GM12878 (cell line): ENCODE measurements at regions not wholly inside any gene's neighbourhood (a gene's known extent, or its start where the extent isn't known, plus 50 kb on each side); places are given as distances from the start of the nearest gene placed in this dataset.

Experiments
- ATAC-seq: fragments of 200-7000 bp; cut with Tn5 transposase; 3 replicates; pipeline ENCODE4 v1.9.1; 2020; ENCODE audit warnings: mild to moderate bottlenecking, moderate library complexity
- BruUV-seq: library from RNA; stranded (reverse); fragments of 400-500 nt; replicated peaks from 2 replicates; lab custom pipeline; 2021; lab: Mats Ljungman, UMichigan
- CTCF ChIA-PET: fragments of 300-600 bp; sonication (Branson Sonifier 250); formaldehyde crosslinking; extraction: SDS; loops from one replicate; lab custom pipeline; 2021; ENCODE audit warnings: inconsistent platforms; lab: Yijun Ruan, JAX
- POLR2A ChIA-PET: fragments of 350-600 bp; formaldehyde crosslinking; extraction: SDS; loops from one replicate; lab custom pipeline; 2021; ENCODE audit warnings: inconsistent platforms; lab: Charles Lee
- RAD21 ChIA-PET: fragments of 300-600 bp; sonication (Branson Sonifier 250); formaldehyde crosslinking; loops from one replicate; lab custom pipeline; 2023; ENCODE audit warnings: antibody characterized with exemption; ENCODE audit not compliant: unreplicated experiment; lab: Charles Lee
- SMC1A ChIA-PET: fragments of 300-600 bp; sonication (Branson Sonifier 250); formaldehyde crosslinking; loops from one replicate; lab custom pipeline; 2023; ENCODE audit not compliant: unreplicated experiment, uncharacterized antibody; lab: Charles Lee
- DNase-seq: peaks from one replicate; pipeline ENCODE4 v3.0.0-alpha.2; 2011; ENCODE audit warnings: low read depth, low spot score
- FAIRE-seq: peaks from 3 replicates; lab custom pipeline; 2011; peaks lifted over from hg19 to GRCh38; lab: Jason Lieb, UNC
- H2AFZ ChIP-seq: 2 replicates; pipeline ENCODE4 v1.6.0; 2011; ENCODE audit warnings: low read depth, low read length, control low read depth; ENCODE audit not compliant: control insufficient read depth
- H3K27ac ChIP-seq: 2 replicates; pipeline ENCODE4 v1.5.1; 2011; ENCODE audit warnings: control low read depth; ENCODE audit not compliant: control insufficient read depth, insufficient read depth
- H3K27me3 ChIP-seq, 2 experiments: replicated peaks in 1 of 2; 2 replicates each; pipeline versions ENCODE4 v1.6.0 to v1.6.1; 2011; ENCODE audit warnings: low read length in 1 of 2; ENCODE audit not compliant: control insufficient read depth in 2 of 2, insufficient read depth in 2 of 2
- H3K36me3 ChIP-seq, 2 experiments: 2 replicates each; pipeline ENCODE4 v1.5.1; 2011; ENCODE audit warnings: low read length in 1 of 2; ENCODE audit not compliant: control insufficient read depth in 2 of 2, insufficient read depth in 2 of 2
- H3K4me1 ChIP-seq: 2 replicates; pipeline ENCODE4 v1.6.1; 2011; ENCODE audit warnings: mild to moderate bottlenecking, low read length, moderate library complexity, mixed read lengths; ENCODE audit not compliant: control insufficient read depth, insufficient read depth
- H3K4me2 ChIP-seq: 2 replicates; pipeline ENCODE4 v1.6.0; 2011; ENCODE audit warnings: control low read depth; ENCODE audit not compliant: control insufficient read depth, insufficient read depth
- H3K4me3 ChIP-seq: fragments of 200-600 bp; sonication (generic); 2 replicates; pipeline ENCODE4 v1.5.1; 2016
- H3K79me2 ChIP-seq: 2 replicates; pipeline ENCODE4 v1.6.0; 2011; ENCODE audit warnings: low read length; ENCODE audit not compliant: control insufficient read depth, insufficient read depth
- H3K9ac ChIP-seq: 2 replicates; pipeline ENCODE4 v1.8.0; 2011; ENCODE audit warnings: low read length, control low read depth, mixed read lengths; ENCODE audit not compliant: control insufficient read depth, insufficient read depth
- H3K9me3 ChIP-seq: replicated peaks from 3 replicates; pipeline ENCODE4 v1.5.1; 2011; ENCODE audit warnings: mild to moderate bottlenecking, low read length; ENCODE audit not compliant: control insufficient read depth, insufficient read depth
- H4K20me1 ChIP-seq: 2 replicates; pipeline ENCODE4 v1.6.0; 2011; ENCODE audit not compliant: control insufficient read depth, insufficient read depth
- ATF7 ChIP-seq: fragments of 450-650 bp; IDR thresholded peaks from 2 replicates; pipeline ENCODE4 v1.6.1; 2016; ENCODE audit warnings: low read depth, mild to moderate bottlenecking
- CBFB ChIP-seq: IDR thresholded peaks from 2 replicates; pipeline ENCODE4 v1.6.1; 2016; ENCODE audit warnings: antibody characterized with exemption, low read depth
- CHD2 ChIP-seq: IDR thresholded peaks from 2 replicates; pipeline ENCODE4 v1.6.1; 2011; ENCODE audit warnings: low read depth, low read length, improper control_type of control experiment, borderline replicate concordance
- HDAC6 ChIP-seq: fragments of 200-600 bp; sonication (generic); IDR thresholded peaks from one replicate; pipeline ENCODE4 v1.8.0; 2017; ENCODE audit warnings: antibody characterized with exemption; ENCODE audit not compliant: unreplicated experiment
- KAT2A ChIP-seq: conservative IDR thresholded peaks from 2 replicates; pipeline ENCODE4 v1.6.1; 2011; ENCODE audit warnings: low read depth, low read length; ENCODE audit not compliant: control insufficient read depth
- POU2F2 ChIP-seq: IDR thresholded peaks from 3 replicates; pipeline ENCODE4 v1.6.1; 2011; ENCODE audit warnings: low read depth, mild to moderate bottlenecking, low read length, borderline replicate concordance
- WRNIP1 ChIP-seq: IDR thresholded peaks from 2 replicates; pipeline ENCODE4 v1.6.1; 2011; ENCODE audit warnings: low read depth, low read length, improper control_type of control experiment, borderline replicate concordance
- YBX1 ChIP-seq: fragments of 450-650 bp; IDR thresholded peaks from 2 replicates; pipeline ENCODE4 v1.6.1; 2016; ENCODE audit warnings: antibody characterized with exemption
- ZNF274 ChIP-seq: IDR thresholded peaks from one replicate; pipeline ENCODE4 v1.8.0; 2011; ENCODE audit not compliant: insufficient read length, insufficient read depth
- WGBS: methylation state at CpG from one replicate; pipeline ENCODE4 v1.1.6; 2016; ENCODE audit warnings: low lambda C conversion rate; ENCODE audit not compliant: insufficient replicate concordance, insufficient coverage; ENCODE audit errors: missing lambda C conversion rate; 5-methylcytosine and 5-hydroxymethylcytosine counted together
- in situ Hi-C: fragments of 300-500 bp; cut with MboI; formaldehyde crosslinking; loops from 9 replicates; pipeline ENCODE4 v1.14.3; 2018; ENCODE audit warnings: mixed read lengths
- intact Hi-C: fragments of 100-400 bp; cut with micrococcal nuclease; formaldehyde crosslinking; loops from one replicate; pipeline ENCODE4 v1.14.2; 2022; ENCODE audit not compliant: unreplicated experiment
- TF ChIP-seq, protein P1 (sequence below): fragments of 450-650 bp; IDR thresholded peaks from 2 replicates; pipeline ENCODE4 v1.6.1; 2018; ENCODE audit warnings: mild to moderate bottlenecking, low read depth, moderate library complexity; ENCODE audit not compliant: partially characterized antibody
- TF ChIP-seq, protein P2 (sequence below): fragments of 450-650 bp; IDR thresholded peaks from 2 replicates; pipeline ENCODE4 v1.6.1; 2016; ENCODE audit warnings: mild to moderate bottlenecking
- TF ChIP-seq, protein P3 (sequence below): fragments of 450-650 bp; IDR thresholded peaks from 2 replicates; pipeline ENCODE4 v1.6.1; 2017; ENCODE audit warnings: mild to moderate bottlenecking
- TF ChIP-seq, protein P4 (sequence below): IDR thresholded peaks from 2 replicates; pipeline ENCODE4 v1.6.1; 2011; ENCODE audit warnings: borderline replicate concordance, low read depth, mild to moderate bottlenecking, moderate library complexity, low read length; ENCODE audit not compliant: insufficient read depth, poor library complexity, severe bottlenecking

DNA sequence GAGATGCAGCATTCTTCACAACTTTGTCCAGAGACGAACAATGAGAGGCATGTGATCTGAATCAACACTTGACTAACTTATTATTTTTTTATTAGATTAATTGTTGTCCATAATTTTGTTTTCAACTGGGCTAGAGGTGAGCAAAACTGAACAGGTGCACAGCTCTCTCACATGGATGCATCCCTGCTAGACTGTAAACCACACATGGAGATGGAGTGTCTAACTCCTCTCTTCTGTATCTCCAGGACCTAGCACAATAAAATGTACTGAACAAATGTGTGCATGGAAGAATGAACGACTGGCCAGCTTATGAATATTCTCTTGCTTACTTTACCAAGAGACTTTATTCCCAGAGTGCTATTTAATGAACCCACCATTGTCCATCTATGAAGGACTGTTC is 627.7 kb downstream of the LIG4 start:
- Histone ChIP-seq H3K36me3 (no peaks in the 10 kb centered on the region), H3K27ac (no peak overlapping the region), H3K9ac (no peak overlapping the region), H3K4me1 (no peaks in the 10 kb centered on the region), H4K20me1 (no peaks in the 10 kb centered on the region), H3K27me3 (no peaks in the 10 kb centered on the region), H3K9me3 (no peaks in the 10 kb centered on the region), H3K4me3 (no peak overlapping the region)
- in situ Hi-C loops, result no loop called here
- CTCF ChIA-PET, result no interaction called here
- 0% methylated on average over 2 of the region's 2 CpGs for WGBS
- RAD21 ChIA-PET, result no interaction called here
- BruUV-seq, result no TSS peak
- no peak for DNase-seq
- no peak for FAIRE-seq
- TF ChIP-seq ATF7, result no peak
- TF ChIP-seq, protein P1, sequence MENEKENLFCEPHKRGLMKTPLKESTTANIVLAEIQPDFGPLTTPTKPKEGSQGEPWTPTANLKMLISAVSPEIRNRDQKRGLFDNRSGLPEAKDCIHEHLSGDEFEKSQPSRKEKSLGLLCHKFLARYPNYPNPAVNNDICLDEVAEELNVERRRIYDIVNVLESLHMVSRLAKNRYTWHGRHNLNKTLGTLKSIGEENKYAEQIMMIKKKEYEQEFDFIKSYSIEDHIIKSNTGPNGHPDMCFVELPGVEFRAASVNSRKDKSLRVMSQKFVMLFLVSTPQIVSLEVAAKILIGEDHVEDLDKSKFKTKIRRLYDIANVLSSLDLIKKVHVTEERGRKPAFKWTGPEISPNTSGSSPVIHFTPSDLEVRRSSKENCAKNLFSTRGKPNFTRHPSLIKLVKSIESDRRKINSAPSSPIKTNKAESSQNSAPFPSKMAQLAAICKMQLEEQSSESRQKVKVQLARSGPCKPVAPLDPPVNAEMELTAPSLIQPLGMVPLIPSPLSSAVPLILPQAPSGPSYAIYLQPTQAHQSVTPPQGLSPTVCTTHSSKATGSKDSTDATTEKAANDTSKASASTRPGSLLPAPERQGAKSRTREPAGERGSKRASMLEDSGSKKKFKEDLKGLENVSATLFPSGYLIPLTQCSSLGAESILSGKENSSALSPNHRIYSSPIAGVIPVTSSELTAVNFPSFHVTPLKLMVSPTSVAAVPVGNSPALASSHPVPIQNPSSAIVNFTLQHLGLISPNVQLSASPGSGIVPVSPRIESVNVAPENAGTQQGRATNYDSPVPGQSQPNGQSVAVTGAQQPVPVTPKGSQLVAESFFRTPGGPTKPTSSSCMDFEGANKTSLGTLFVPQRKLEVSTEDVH, result no peak
- TF ChIP-seq, protein P2, sequence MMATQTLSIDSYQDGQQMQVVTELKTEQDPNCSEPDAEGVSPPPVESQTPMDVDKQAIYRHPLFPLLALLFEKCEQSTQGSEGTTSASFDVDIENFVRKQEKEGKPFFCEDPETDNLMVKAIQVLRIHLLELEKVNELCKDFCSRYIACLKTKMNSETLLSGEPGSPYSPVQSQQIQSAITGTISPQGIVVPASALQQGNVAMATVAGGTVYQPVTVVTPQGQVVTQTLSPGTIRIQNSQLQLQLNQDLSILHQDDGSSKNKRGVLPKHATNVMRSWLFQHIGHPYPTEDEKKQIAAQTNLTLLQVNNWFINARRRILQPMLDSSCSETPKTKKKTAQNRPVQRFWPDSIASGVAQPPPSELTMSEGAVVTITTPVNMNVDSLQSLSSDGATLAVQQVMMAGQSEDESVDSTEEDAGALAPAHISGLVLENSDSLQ, result no peak
- TF ChIP-seq CBFB, result no peak
- no peak for TF ChIP-seq POU2F2
- TF ChIP-seq, protein P3, sequence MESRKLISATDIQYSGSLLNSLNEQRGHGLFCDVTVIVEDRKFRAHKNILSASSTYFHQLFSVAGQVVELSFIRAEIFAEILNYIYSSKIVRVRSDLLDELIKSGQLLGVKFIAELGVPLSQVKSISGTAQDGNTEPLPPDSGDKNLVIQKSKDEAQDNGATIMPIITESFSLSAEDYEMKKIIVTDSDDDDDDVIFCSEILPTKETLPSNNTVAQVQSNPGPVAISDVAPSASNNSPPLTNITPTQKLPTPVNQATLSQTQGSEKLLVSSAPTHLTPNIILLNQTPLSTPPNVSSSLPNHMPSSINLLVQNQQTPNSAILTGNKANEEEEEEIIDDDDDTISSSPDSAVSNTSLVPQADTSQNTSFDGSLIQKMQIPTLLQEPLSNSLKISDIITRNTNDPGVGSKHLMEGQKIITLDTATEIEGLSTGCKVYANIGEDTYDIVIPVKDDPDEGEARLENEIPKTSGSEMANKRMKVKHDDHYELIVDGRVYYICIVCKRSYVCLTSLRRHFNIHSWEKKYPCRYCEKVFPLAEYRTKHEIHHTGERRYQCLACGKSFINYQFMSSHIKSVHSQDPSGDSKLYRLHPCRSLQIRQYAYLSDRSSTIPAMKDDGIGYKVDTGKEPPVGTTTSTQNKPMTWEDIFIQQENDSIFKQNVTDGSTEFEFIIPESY, result no peak
- no peak for TF ChIP-seq YBX1
- TF ChIP-seq CHD2, result no peak
- no peak for TF ChIP-seq WRNIP1
- no peak for TF ChIP-seq HDAC6
- no peak for TF ChIP-seq KAT2A
- no peak for TF ChIP-seq ZNF274
- TF ChIP-seq, protein P4, sequence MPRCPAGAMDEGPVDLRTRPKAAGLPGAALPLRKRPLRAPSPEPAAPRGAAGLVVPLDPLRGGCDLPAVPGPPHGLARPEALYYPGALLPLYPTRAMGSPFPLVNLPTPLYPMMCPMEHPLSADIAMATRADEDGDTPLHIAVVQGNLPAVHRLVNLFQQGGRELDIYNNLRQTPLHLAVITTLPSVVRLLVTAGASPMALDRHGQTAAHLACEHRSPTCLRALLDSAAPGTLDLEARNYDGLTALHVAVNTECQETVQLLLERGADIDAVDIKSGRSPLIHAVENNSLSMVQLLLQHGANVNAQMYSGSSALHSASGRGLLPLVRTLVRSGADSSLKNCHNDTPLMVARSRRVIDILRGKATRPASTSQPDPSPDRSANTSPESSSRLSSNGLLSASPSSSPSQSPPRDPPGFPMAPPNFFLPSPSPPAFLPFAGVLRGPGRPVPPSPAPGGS, result no peak
- TF ChIP-seq, all 136 proteins: peak for 0
- ChIA-PET SMC1A (no interaction called here), POLR2A (no interaction called here)
- H3K79me2 ChIP-seq, result no peaks in the 10 kb centered on the region
- no peak for ATAC-seq
- H2AFZ ChIP-seq, result no peak overlapping the region
- intact Hi-C loops, result no loop called here
- no peak overlapping the region for H3K4me2 ChIP-seq
